NCI-H446 treated with DMSO at 0.1 percent for 48 hours (cell line): ENCODE measurements at regions not wholly inside any gene's neighbourhood (a gene's known extent, or its start where the extent isn't known, plus 50 kb on each side); places are given as distances from the start of the nearest gene placed in this dataset.
"Not testable (repeated sequence)": the region's sequence is repeated elsewhere in the genome, so short reads cannot be mapped to it uniquely, and the experiment has no call there.

ENCODE experiments used
- DNase-seq: peaks from one replicate; lab custom pipeline; 2025; lab: John Stamatoyannopoulos, UW

DNA sequence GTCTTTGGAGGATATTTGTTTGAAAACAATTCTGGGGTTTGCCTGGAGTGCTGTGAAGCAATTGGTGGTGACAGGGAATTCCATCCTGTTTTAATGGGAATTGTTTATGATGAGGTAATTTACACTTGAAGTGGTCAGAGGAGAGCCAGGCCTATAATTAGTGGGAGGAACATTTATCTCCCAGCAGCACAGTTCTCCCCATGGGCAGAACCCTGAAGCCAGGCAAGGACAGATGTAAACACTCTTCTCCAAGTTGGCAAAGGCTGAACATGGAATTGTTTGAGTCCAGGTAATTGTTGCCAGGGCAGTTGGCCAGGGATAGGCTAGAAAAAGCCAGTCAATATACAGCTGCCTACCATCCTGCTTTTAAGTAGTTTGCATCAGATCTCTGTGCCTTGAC lies 789.7 kb downstream of the FRK start:
- DNase-seq, result peak; percentile 86

DNA sequence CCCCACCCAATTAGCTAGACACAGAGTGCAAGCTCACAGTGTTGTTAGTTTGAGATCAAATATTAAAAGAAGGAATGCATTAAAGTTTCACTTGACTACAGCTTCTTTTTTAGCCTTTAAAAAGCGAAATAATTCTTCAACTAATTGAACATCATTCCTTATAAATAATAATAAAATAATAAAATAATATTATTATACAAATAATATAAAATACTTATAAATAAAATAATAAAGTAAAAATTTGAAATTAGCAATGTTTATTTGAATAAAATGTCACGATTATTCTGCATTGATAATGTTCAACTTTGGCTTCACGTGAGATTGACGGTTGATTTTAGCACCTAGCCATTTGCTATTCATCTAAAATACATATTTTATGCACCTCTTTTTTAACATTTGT lies 819.3 kb downstream of the FRK start:
- DNase-seq, result no peak

DNA sequence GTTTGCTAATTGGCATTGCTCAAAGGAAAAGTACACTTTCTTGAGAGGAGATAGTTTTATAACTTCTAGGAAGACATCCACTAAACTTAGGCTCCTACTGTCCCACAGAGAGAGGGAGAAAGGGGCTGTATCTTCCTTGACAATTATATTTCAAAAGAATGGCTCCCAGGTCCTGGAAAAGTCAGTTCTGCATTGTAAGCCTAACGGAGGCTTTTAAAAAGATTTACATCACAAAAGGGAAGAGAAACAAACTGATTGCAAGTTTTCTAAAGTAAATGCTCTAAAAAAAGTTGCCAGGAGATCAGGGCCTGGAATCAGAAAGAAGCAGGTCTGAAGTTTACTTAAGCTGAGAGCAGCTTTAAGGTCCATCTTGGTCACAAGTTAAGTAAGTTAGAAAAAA lies 839.5 kb downstream of the FRK start:
- no peak for DNase-seq

DNA sequence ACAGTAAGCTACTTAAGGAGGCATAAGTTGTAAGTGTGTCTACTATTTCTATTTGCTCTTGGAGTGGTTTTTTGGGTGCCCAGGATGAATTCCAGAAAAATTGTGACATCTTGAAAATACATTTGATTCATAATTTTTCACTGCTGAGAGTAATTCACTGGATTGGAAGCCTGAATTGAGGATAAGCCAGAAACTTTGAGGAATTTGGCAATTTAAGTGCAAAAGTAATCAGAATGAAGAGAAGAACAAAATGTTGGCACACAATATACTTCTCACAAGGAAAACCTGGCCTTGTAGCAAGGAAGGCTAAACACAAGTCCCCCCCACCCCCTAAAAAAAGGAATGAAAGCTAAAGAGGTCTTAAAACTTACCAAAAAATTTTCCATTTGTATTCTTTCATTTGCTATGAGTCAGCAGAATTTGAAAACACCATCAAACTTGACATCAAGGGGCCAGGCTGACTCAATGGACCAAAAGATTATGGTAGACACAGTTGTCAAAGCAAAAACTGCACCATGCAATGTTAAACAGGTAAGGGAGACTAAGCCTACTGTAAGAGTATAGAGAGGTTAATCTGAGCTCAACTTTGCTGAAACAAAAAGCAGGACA lies 840.0 kb downstream of the FRK start:
- no peak for DNase-seq

- DNase-seq, result no peak
Measured at GRCh38 chr6:115219645-115220044, 841.0 kb downstream of the FRK start.

- no peak for DNase-seq
Measured at GRCh38 chr6:115216835-115217234, 843.9 kb downstream of the FRK start.

- no peak for DNase-seq
Measured at GRCh38 chr6:115214283-115214682, 846.4 kb downstream of the FRK start.

GRCh38 chr6:115203381-115203780 lies 857.3 kb downstream of the FRK start:
- DNase-seq, result peak; percentile 17

DNA sequence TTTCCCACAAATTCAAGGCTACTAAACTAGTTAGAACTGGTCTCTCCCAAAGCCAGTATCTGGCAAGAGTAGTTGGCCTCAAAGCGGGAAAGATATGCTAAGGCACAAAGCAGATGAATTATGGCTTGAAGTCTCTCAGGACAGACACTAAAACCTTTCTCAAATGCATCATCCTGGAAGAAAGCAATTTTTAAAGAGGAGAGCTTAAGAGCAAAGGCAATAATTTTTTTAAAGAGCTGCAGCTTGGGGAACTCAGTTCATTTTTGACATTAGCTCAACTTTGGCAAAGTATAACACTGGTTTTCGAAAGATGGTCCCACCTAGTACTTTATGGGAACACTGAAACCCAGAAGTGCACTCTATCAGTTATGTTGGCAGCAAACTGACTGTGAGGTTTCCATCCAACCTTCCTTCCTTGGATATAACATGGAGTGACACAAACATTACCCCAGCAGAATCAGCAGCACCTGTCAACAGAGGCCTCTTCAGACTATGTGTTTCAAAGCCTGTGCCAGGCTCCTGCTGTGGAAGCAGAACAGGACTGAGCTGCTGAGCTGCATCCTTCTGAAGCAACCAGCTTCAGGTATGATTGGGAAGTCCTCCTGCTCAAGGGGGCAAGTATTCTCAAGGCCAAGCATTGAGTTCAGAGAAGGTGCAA lies 852.3 kb upstream of the HS3ST5 start:
- DNase-seq, result peak; percentile 10

GRCh38 chr6:115191989-115192388 lies 849.2 kb upstream of the HS3ST5 start:
- DNase-seq, result no peak

- no peak for DNase-seq
Measured at GRCh38 chr6:115190534-115190933, 847.7 kb upstream of the HS3ST5 start.

DNA sequence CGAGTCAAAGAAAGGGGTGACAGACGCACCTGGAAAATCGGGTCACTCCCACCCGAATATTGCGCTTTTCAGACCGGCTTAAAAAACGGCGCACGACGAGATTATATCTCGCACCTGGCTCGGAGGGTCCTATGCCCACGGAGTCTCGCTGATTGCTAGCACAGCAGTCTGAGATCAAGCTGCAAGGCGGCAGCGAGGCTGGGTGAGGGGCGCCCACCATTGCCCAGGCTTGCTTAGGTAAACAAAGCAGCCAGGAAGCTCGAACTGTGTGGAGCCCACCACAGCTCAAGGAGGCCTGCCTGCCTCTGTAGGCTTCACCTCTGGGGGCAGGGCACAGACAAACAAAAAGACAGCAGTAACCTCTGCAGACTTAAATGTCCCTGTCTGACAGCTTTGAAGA lies 832.6 kb upstream of the HS3ST5 start:
- not testable (repeated sequence) for DNase-seq

- DNase-seq, result not testable (repeated sequence)
Measured at GRCh38 chr6:115165912-115166311, 823.1 kb upstream of the HS3ST5 start.

DNA sequence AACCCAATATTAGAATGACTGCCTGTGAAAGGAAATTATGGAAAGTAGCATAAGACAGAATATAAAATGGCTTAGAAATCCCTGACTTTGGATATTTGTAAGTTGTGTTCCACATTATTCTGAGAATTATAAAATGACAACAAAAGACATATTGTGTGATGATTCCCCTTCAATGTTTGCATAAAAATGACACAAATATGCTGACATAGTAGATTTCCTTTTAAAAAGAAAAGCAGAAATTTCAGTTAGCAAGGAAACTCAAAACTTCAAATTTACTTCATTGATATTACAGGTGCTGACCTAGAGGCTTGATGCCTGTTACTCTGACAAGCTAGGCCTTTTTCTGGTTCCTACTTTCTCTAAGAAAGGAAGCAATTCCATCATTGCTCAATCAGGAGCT lies 816.9 kb upstream of the HS3ST5 start:
- no peak for DNase-seq

DNA sequence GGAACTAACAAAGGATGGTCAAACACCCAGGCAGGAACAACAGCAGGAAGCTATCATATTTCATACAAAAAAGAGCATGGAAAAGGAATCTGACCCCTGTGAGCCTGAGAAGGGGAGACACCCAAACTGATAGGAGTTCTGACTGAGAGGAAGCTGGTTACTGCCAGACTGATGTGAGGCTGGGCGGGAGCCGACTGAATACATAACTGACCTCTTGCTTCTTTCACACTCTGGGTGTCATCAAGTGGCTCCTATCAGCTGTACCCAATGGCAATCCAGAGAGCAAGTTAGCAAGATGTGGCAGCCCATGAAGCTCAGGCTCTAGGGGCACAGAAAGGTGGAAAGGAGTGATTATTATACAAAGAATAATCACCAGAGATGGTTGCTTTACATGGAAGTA lies 795.1 kb upstream of the HS3ST5 start:
- DNase-seq, result no peak

DNA sequence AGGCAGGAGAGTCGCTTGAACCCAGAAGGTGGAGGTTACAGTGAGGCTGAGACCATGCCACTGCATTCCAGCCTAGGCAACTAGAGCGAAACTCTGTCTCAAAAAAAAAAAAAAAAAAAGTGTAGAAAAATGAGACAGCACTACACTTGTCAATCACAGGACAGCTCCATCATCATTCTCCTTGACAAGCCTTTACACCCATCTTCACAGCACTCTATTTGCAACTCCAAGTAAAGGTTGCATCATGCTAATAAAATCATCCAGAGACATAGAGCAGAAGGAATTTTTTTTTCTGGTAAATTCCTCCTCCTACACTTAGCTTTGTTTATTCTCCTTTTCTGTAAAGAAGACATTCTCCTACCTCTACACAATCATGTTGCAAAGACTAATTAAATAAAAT lies 791.0 kb upstream of the HS3ST5 start:
- DNase-seq, result no peak

- DNase-seq, result no peak
Measured at GRCh38 chr6:115131709-115132490, 789.1 kb upstream of the HS3ST5 start.

- not testable (repeated sequence) for DNase-seq
Measured at GRCh38 chr6:115121513-115121912, 778.7 kb upstream of the HS3ST5 start.

DNA sequence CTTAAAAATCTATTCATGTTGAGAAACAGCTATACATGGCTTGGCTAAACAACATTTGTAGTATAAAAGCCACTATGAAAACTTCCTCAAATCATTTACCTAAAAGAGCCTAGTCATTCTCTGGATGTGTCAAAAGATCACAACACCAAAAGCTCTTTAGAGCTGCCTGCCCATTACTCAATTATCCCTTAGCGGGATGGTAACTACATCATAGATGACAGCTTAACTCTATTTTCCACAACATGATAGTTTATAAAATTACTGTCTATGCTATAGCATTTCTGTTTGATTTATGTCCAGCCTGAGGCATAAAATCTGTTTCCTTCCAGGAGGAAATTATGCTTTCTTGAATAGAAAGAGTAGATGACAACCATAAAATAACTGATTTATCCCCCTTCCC lies 777.6 kb upstream of the HS3ST5 start:
- DNase-seq, result no peak

DNA sequence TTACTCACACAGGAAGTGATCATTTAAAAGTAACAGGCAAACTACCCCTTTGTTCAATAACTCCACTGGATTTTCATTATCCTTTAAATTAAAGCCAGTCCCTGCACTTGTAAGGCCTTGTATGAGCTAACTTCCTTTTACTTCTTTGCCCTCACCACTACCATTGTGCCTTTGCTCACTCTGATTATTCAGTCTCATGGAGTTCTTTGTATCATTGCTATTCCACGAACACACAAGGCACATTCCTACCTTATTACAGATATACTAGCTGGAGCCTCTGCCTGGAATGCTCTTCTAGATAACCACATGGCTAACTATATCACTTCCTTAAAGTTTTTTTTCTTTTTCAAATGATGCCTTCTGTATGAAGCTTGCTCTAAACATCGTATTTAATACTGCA lies 748.6 kb upstream of the HS3ST5 start:
- DNase-seq, result no peak

DNA sequence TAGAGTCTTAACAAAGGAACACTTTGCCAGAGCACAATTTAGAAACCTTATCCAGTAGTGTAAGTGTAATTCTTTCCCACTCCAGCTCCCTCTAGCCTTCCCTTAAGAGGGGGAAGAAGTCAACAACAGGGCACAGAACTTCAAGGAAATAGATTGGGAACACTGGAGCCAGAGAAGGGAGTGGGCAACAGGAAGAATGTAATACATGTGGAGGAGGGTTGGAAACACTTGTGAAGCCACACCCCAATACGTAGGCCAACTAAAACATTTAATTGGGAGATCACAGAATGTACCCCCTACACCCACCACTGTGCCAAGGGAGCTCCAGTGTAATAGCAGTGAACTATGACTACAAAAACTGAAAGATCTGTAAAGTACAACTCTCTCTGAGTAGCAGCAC lies 735.7 kb upstream of the HS3ST5 start:
- no peak for DNase-seq

GRCh38 chr6:115071962-115072361 lies 729.1 kb upstream of the HS3ST5 start:
- DNase-seq, result no peak

GRCh38 chr6:115067690-115068447 lies 725.0 kb upstream of the HS3ST5 start:
- no peak for DNase-seq
